Glomerular visceral epithelial cell (primary cell): ENCODE measurements at regions not wholly inside any gene's neighbourhood (a gene's known extent, or its start where the extent isn't known, plus 50 kb on each side); places are given as distances from the start of the nearest gene placed in this dataset.
A peak's percentile ranks its signal among the peaks of the same experiment; 100 is the strongest.
"Not testable (repeated sequence)": the region's sequence is repeated elsewhere in the genome, so short reads cannot be mapped to it uniquely, and the experiment has no call there.

ENCODE experiments used
- DNase-seq: peaks from one replicate; pipeline ENCODE4 v3.0.0-alpha.2; 2016; ENCODE audit errors: extremely low spot score

- no peak for DNase-seq
Observed at GRCh38 chr1:194078765-194079164, 892.4 kb upstream of the B3GALT2 start.

GRCh38 chr1:194076646-194077045 is 890.2 kb upstream of the B3GALT2 start:
- peak; percentile 6 for DNase-seq

GRCh38 chr1:194073833-194074232 is 887.4 kb upstream of the B3GALT2 start:
- DNase-seq, result no peak

GRCh38 chr1:194071205-194071604 is 884.8 kb upstream of the B3GALT2 start:
- DNase-seq, result no peak

- DNase-seq, result no peak
Observed at GRCh38 chr1:194069831-194070218, 883.4 kb upstream of the B3GALT2 start.

GRCh38 chr1:194069168-194069830 is 882.9 kb upstream of the B3GALT2 start:
- no peak for DNase-seq

GRCh38 chr1:194068446-194069167 is 882.2 kb upstream of the B3GALT2 start:
- DNase-seq, result no peak

- peak; percentile 19 for DNase-seq
Observed at GRCh38 chr1:194067772-194068171, 881.4 kb upstream of the B3GALT2 start.

- DNase-seq, result no peak
Observed at GRCh38 chr1:194062962-194063361, 876.5 kb upstream of the B3GALT2 start.

- DNase-seq, result no peak
Observed at GRCh38 chr1:194062526-194062925, 876.1 kb upstream of the B3GALT2 start.

- DNase-seq, result no peak
Observed at GRCh38 chr1:194060481-194060880, 874.1 kb upstream of the B3GALT2 start.

- DNase-seq, result not testable (repeated sequence)
Observed at GRCh38 chr1:194058268-194058667, 871.9 kb upstream of the B3GALT2 start.

GRCh38 chr1:194056169-194056568 is 869.8 kb upstream of the B3GALT2 start:
- no peak for DNase-seq

GRCh38 chr1:194055536-194055935 is 869.1 kb upstream of the B3GALT2 start:
- no peak for DNase-seq

- peak; percentile 47 for DNase-seq
Observed at GRCh38 chr1:194052514-194053338, 866.3 kb upstream of the B3GALT2 start.

- no peak for DNase-seq
Observed at GRCh38 chr1:194047921-194048320, 861.5 kb upstream of the B3GALT2 start.

- no peak for DNase-seq
Observed at GRCh38 chr1:194047206-194047605, 860.8 kb upstream of the B3GALT2 start.

- DNase-seq, result no peak
Observed at GRCh38 chr1:194045416-194045815, 859.0 kb upstream of the B3GALT2 start.

- DNase-seq, result no peak
Observed at GRCh38 chr1:194044892-194045291, 858.5 kb upstream of the B3GALT2 start.

- DNase-seq, result no peak
Observed at GRCh38 chr1:194043984-194044755, 857.8 kb upstream of the B3GALT2 start.

GRCh38 chr1:194042736-194043135 is 856.3 kb upstream of the B3GALT2 start:
- DNase-seq, result no peak

- DNase-seq, result no peak
Observed at GRCh38 chr1:194040496-194040895, 854.1 kb upstream of the B3GALT2 start.
